GM12872 (cell line): ENCODE measurements at regions not wholly inside any gene's neighbourhood (a gene's known extent, or its start where the extent isn't known, plus 50 kb on each side); places are given as distances from the start of the nearest gene placed in this dataset.
A peak's percentile ranks its signal among the peaks of the same experiment; 100 is the strongest.

Source experiments
- CTCF ChIP-seq: IDR thresholded peaks from 3 replicates; pipeline ENCODE4 v1.5.1; 2011; ENCODE audit warnings: low read depth, mild to moderate bottlenecking, low read length, moderate library complexity; ENCODE audit not compliant: insufficient read depth

- TF ChIP-seq CTCF, result no peak
These were observed 157.3 kb upstream of the NPVF start for GRCh38 chr7:25385506-25386136.

GRCh38 chr7:25386311-25386744 is 158.0 kb upstream of the NPVF start:
- TF ChIP-seq CTCF, result no peak

- no peak for TF ChIP-seq CTCF
These were observed 160.4 kb upstream of the NPVF start for GRCh38 chr7:25388681-25389080.

GRCh38 chr7:25389489-25390106 is 161.3 kb upstream of the NPVF start:
- TF ChIP-seq CTCF, result peak; percentile 44; the same call in 2 of the 3 replicates

- no peak for TF ChIP-seq CTCF
These were observed 163.1 kb upstream of the NPVF start for GRCh38 chr7:25391295-25391861.

- no peak for TF ChIP-seq CTCF
These were observed 163.8 kb upstream of the NPVF start for GRCh38 chr7:25391961-25392587.

- no peak for TF ChIP-seq CTCF
These were observed 164.5 kb upstream of the NPVF start for GRCh38 chr7:25392588-25393338.
